Panc1 (cell line): ENCODE measurements at regions not wholly inside any gene's neighbourhood (a gene's known extent, or its start where the extent isn't known, plus 50 kb on each side); places are given as distances from the start of the nearest gene placed in this dataset.

ENCODE experiments used
- ATAC-seq: fragments of 200-7000 bp; cut with Tn5 transposase; 2 replicates; pipeline ENCODE4 v1.9.1; 2020; ENCODE audit warnings: mild to moderate bottlenecking, moderate library complexity
- BruUV-seq: library from RNA; stranded (reverse); fragments of 400-500 nt; replicated peaks from 2 replicates; lab custom pipeline; 2021; lab: Mats Ljungman, UMichigan
- CTCF ChIA-PET: fragments of 300-600 bp; sonication (Branson Sonifier 250); formaldehyde crosslinking; loops from one replicate; lab custom pipeline; 2022; ENCODE audit warnings: antibody characterized with exemption; lab: Charles Lee
- POLR2A ChIA-PET: fragments of 300-600 bp; sonication (Branson Sonifier 250); formaldehyde crosslinking; loops from one replicate; lab custom pipeline; 2022; ENCODE audit warnings: antibody characterized with exemption; lab: Charles Lee
- DNase-seq: peaks from one replicate; pipeline ENCODE4 v3.0.0-alpha.2; 2010; ENCODE audit warnings: low read depth, low spot score
- H3K27ac ChIP-seq: 2 replicates; pipeline ENCODE4 v1.5.1; 2011; ENCODE audit warnings: mild to moderate bottlenecking, low read length, inconsistent platforms
- H3K27me3 ChIP-seq: fragments of 200-500 bp; sonication (Bioruptor generic); 2 replicates; pipeline ENCODE4 v1.6.0; 2014; ENCODE audit warnings: low read length, inconsistent platforms; ENCODE audit not compliant: control insufficient read depth, insufficient read depth
- H3K36me3 ChIP-seq: fragments of 200-500 bp; sonication (Bioruptor generic); 2 replicates; pipeline ENCODE4 v1.5.1; 2014; ENCODE audit warnings: inconsistent platforms, mild to moderate bottlenecking, low read length, moderate library complexity; ENCODE audit not compliant: control insufficient read depth, insufficient read depth
- H3K4me1 ChIP-seq: 2 replicates; pipeline ENCODE4 v1.5.1; 2011; ENCODE audit warnings: inconsistent platforms, mild to moderate bottlenecking, low read length, moderate library complexity; ENCODE audit not compliant: control insufficient read depth, insufficient read depth
- H3K4me3 ChIP-seq, 2 experiments: 2 replicates each; pipeline ENCODE4 v1.5.1; 2011 to 2012; ENCODE audit warnings: low read depth in 2 of 2, low read length in 2 of 2, mild to moderate bottlenecking in 2 of 2, inconsistent platforms in 1 of 2, moderate library complexity in 1 of 2
- H3K9me3 ChIP-seq: fragments of 200-500 bp; sonication (Bioruptor generic); 2 replicates; pipeline ENCODE4 v1.5.1; 2014; ENCODE audit warnings: low read depth, mild to moderate bottlenecking, inconsistent platforms, low read length, moderate library complexity; ENCODE audit not compliant: control insufficient read depth, insufficient read depth
- CTCF ChIP-seq: fragments of 450-650 bp; IDR thresholded peaks from 2 replicates; pipeline ENCODE4 v1.5.1; 2017; ENCODE audit warnings: mild to moderate bottlenecking
- POLR2AphosphoS5 ChIP-seq: IDR thresholded peaks from 2 replicates; pipeline ENCODE4 v1.6.1; 2012; ENCODE audit warnings: mild to moderate bottlenecking, low read depth, low read length, moderate library complexity
- REST ChIP-seq, 2 experiments: IDR thresholded peaks; 2 replicates each; pipeline ENCODE4 v1.6.1; 2011 to 2012; ENCODE audit warnings: low read depth in 2 of 2, control low read depth in 1 of 2, low read length in 1 of 2, mild to moderate bottlenecking in 1 of 2, moderate library complexity in 1 of 2; ENCODE audit not compliant: insufficient read depth in 1 of 2
- SIN3A ChIP-seq: IDR thresholded peaks from 2 replicates; pipeline ENCODE4 v1.6.1; 2012; ENCODE audit warnings: low read depth, mild to moderate bottlenecking, low read length, moderate library complexity, borderline replicate concordance; ENCODE audit not compliant: insufficient read depth
- TCF7L2 ChIP-seq: IDR thresholded peaks from 2 replicates; pipeline ENCODE4 v1.6.1; 2011; ENCODE audit warnings: mild to moderate bottlenecking, low read depth, low read length, inconsistent platforms
- in situ Hi-C: cut with HindIII; loops from 2 replicates; pipeline ENCODE4 v1.10.0; 2016; ENCODE audit warnings: low sequenced_read_pairs, low pct_unique_long_range_greater_than_20kb
- intact Hi-C: fragments of 100-400 bp; cut with micrococcal nuclease; formaldehyde crosslinking; loops from one replicate; pipeline ENCODE4 v1.10.0; 2022; ENCODE audit not compliant: unreplicated experiment

- Histone ChIP-seq H3K4me3 (no peak overlapping the region), H3K27ac (no peak overlapping the region), H3K36me3 (no peaks in the 10 kb centered on the region), H3K9me3 (no peaks in the 10 kb centered on the region), H3K4me1 (no peaks in the 10 kb centered on the region), H3K27me3 (no peaks in the 10 kb centered on the region)
- TF ChIP-seq REST (IDR thresholded peaks at IDR 0.05; ENCODE audit: insufficient read depth in 1 of 2, low read depth in 2 of 2, low read length in 1 of 2) (no peak), SIN3A (no peak), CTCF (no peak), POLR2AphosphoS5 (no peak), TCF7L2 (no peak)
- in situ Hi-C loops: no loop called here
- POLR2A ChIA-PET: interaction anchor here (0.7 kb wide), 1 partner anchor 1605 kb away, joined by 3 read pairs; no protein-coding TSS in a partner anchor
- DNase-seq (peak; percentile 13), ATAC-seq (no peak)
- CTCF ChIA-PET: no interaction called here
- intact Hi-C loops: no loop called here
- BruUV-seq: no TSS peak
These were observed 80.3 kb downstream of the DIRAS3 start for GRCh38 chr1:67970088-67970487.

GRCh38 chr1:67969446-67969845 is 81.0 kb downstream of the DIRAS3 start:
- Histone ChIP-seq H3K27me3 (no peaks in the 10 kb centered on the region), H3K27ac (no peak overlapping the region), H3K9me3 (no peaks in the 10 kb centered on the region), H3K4me3 (no peak overlapping the region), H3K36me3 (no peaks in the 10 kb centered on the region), H3K4me1 (no peaks in the 10 kb centered on the region)
- TF ChIP-seq REST (IDR thresholded peaks at IDR 0.05; ENCODE audit: insufficient read depth in 1 of 2, low read depth in 2 of 2, low read length in 1 of 2): no peak
- TF ChIP-seq CTCF: no peak
- CTCF ChIA-PET: no interaction called here
- in situ Hi-C loops (no loop called here), intact Hi-C loops (no loop called here)
- POLR2A ChIA-PET: interaction anchor here (0.7 kb wide), 1 partner anchor 1605 kb away, joined by 3 read pairs; no protein-coding TSS in a partner anchor
- ATAC-seq: no peak
- no TSS peak for BruUV-seq
- no peak for DNase-seq
